Common myeloid progenitor, CD34-positive (primary cell): ENCODE measurements at regions not wholly inside any gene's neighbourhood (a gene's known extent, or its start where the extent isn't known, plus 50 kb on each side); places are given as distances from the start of the nearest gene placed in this dataset.
A peak's percentile ranks its signal among the peaks of the same experiment; 100 is the strongest.
"Not testable (repeated sequence)": the region's sequence is repeated elsewhere in the genome, so short reads cannot be mapped to it uniquely, and the experiment has no call there.

Source experiments
- CTCF ChIA-PET: fragments of 350-600 bp; sonication (Branson Sonifier 250); formaldehyde crosslinking; loops from one replicate; lab custom pipeline; 2021; ENCODE audit warnings: antibody characterized with exemption; lab: Charles Lee
- POLR2A ChIA-PET: fragments of 350-600 bp; sonication (Branson Sonifier 250); formaldehyde crosslinking; loops from one replicate; lab custom pipeline; 2021; ENCODE audit warnings: antibody characterized with exemption; lab: Charles Lee
- DNase-seq, 3 donors: peaks; one replicate each; pipeline versions ENCODE4 v3.0.0 to v3.0.0-alpha.2; 2013
- H3K27ac ChIP-seq, 2 experiments: 1 replicate in 1 of 2; 2 replicates in 1 of 2; pipeline ENCODE4 v1.7.0; 2013; ENCODE audit warnings: inconsistent platforms in 2 of 2, low read length in 2 of 2, mild to moderate bottlenecking in 2 of 2, low read depth in 1 of 2, moderate library complexity in 1 of 2; ENCODE audit not compliant: severe bottlenecking in 2 of 2, insufficient read depth in 1 of 2, poor library complexity in 1 of 2
- H3K27me3 ChIP-seq, 5 experiments: replicated peaks in 2 of 5; 1 replicate in 3 of 5; 2 replicates in 2 of 5; pipeline versions ENCODE4 v1.6.1 to v1.7.0; 2013; ENCODE audit warnings: low read length in 4 of 5, mild to moderate bottlenecking in 2 of 5, moderate library complexity in 2 of 5, inconsistent platforms in 1 of 5; ENCODE audit not compliant: insufficient read depth in 5 of 5, control insufficient read depth in 4 of 5
- H3K36me3 ChIP-seq, 4 experiments: 1 replicate in 2 of 4; 2 replicates in 2 of 4; pipeline versions ENCODE4 v1.6.1 to v1.7.0; 2013; ENCODE audit warnings: low read length in 3 of 4, control low read depth in 1 of 4, mild to moderate bottlenecking in 1 of 4; ENCODE audit not compliant: control insufficient read depth in 4 of 4, insufficient read depth in 4 of 4
- H3K4me1 ChIP-seq, 4 experiments: 1 replicate in 3 of 4; 2 replicates in 1 of 4; pipeline versions ENCODE4 v1.6.1 to v1.7.1; 2013; ENCODE audit warnings: low read length in 3 of 4, mild to moderate bottlenecking in 3 of 4, control low read depth in 1 of 4, inconsistent platforms in 1 of 4, moderate library complexity in 1 of 4; ENCODE audit not compliant: control insufficient read depth in 4 of 4, insufficient read depth in 4 of 4; ENCODE audit errors: control extremely low read depth in 1 of 4
- H3K4me3 ChIP-seq, 7 experiments: 1 replicate in 4 of 7; 2 replicates in 3 of 7; pipeline versions ENCODE4 v1.5.1 to v1.7.0; 2013; ENCODE audit warnings: mild to moderate bottlenecking in 7 of 7, low read length in 6 of 7, moderate library complexity in 6 of 7, inconsistent platforms in 2 of 7, low read depth in 2 of 7, control low read depth in 1 of 7; ENCODE audit not compliant: insufficient read depth in 4 of 7, control insufficient read depth in 1 of 7; ENCODE audit errors: extremely low read depth in 1 of 7
- H3K9me3 ChIP-seq, 5 experiments: 1 replicate in 4 of 5; 2 replicates in 1 of 5; pipeline versions ENCODE4 v1.6.1 to v1.7.1; 2013; ENCODE audit warnings: low read length in 4 of 5, mild to moderate bottlenecking in 2 of 5, inconsistent platforms in 1 of 5, low read depth in 1 of 5, moderate library complexity in 1 of 5; ENCODE audit not compliant: control insufficient read depth in 4 of 5, insufficient read depth in 2 of 5; ENCODE audit errors: control extremely low read depth in 1 of 5
- WGBS: methylation state at CpG from one replicate; pipeline ENCODE4 v1.1.5; 2013; ENCODE audit not compliant: insufficient coverage; 5-methylcytosine and 5-hydroxymethylcytosine counted together

DNA sequence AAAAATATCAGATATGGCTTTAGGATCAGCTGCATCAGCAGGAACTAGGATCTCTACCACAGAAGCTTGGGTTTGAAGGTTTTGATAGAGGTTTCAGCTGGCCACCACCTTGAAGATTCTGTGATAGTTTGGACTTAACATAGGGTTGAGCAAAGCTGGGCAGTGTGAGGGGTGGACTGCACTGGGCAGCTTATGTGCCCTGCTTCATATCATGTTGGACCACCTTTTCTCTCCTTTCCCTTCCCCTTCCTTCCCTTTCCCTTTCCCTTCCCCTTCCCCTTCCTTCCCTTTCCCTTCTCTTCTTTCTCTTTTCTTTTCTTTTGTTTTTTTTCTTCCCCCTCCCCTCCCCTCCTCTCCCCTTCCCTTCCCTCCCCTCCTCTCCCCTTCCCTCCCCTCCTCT, 196.3 kb upstream of the CXCR4 start:
- H3K36me3 ChIP-seq: no peaks in the 10 kb centered on the region
- no peak for DNase-seq
- ChIA-PET POLR2A (no interaction called here), CTCF (interaction anchor here (1.4 kb wide), 1 partner anchor 12 kb away, joined by 3 read pairs; no protein-coding TSS in a partner anchor)
- H3K9me3 ChIP-seq: no peaks in the 10 kb centered on the region
- H3K27ac ChIP-seq: no peak overlapping the region
- H3K27me3 ChIP-seq: no peaks in the 10 kb centered on the region
- no peak overlapping the region for H3K4me3 ChIP-seq
- H3K4me1 ChIP-seq: peaks cover 0 to 13% (median 3%) of the 10 kb centered on the region in 4 experiments

DNA sequence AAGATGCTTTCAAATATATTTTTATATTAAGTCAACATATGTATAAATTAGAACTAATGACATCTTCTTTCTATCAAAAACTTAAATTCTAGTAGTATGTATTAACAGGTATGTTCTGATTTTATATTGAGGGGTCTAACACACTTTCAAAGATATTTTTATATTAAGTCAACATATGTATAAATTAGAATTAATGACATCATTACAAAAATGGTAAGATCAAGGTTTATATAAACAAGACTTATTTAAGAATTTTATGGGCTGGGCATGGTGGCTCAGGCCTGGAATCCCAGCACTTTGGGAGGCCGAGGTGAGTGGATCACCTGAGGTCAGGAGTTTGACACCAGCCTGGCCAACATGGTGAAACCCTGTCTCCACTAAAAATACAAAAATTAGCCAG, 194.6 kb upstream of the CXCR4 start:
- H3K36me3 ChIP-seq, H3K27me3 ChIP-seq, H3K9me3 ChIP-seq, H3K4me3 ChIP-seq, H3K4me1 ChIP-seq, POLR2A ChIA-PET, H3K27ac ChIP-seq, DNase-seq: not testable (repeated sequence)
- CTCF ChIA-PET: interaction anchor here (1.0 kb wide), 1 partner anchor 9 kb away, joined by 3 read pairs; no protein-coding TSS in a partner anchor
- WGBS: 100% methylated on average over 1 of the region's 1 CpG

DNA sequence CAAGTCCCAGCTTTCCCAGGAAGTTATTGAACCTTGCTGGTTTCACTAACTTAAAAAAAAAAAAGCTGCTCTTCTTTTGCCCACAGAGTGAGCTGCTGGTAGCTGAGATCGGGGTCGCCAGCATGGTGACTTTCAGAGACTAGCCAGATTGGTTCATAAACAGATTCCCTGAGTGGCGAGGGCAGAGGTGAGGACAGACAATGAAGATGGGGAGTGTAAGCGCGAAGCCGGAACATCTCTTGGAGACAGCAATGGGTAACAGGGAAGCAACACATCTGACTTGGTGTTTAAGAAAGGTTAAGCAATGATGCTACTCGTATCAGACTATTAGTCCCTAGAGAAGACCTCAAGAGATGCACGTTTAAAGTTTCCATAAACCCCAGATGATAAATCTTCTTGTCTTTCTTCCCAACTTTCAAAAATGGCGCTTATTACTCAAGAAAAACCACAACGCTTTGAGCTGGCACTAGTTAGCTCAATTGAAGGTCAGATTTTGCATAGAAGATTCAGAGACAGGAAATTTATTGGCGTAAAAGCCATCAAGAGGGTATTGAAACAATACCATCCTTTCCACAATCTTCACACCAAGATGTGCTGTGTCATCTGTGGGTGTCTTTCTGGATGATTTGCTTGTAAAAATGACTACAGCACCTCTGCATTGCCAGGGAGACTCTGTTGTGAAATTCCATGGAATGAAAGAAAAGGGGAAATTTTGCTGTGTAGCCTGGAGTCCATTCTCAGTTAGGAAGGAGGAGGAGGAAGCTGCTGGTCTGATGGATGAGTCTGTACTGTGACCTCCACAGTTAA, 193.1 kb upstream of the CXCR4 start:
- Histone ChIP-seq H3K4me3 (no peak overlapping the region), H3K27me3 (no peaks in the 10 kb centered on the region), H3K9me3 (no peaks in the 10 kb centered on the region), H3K27ac (no peak overlapping the region), H3K36me3 (no peaks in the 10 kb centered on the region), H3K4me1 (peaks cover 0 to 4% (median 0%) of the 10 kb centered on the region in 4 experiments)
- POLR2A ChIA-PET: no interaction called here
- DNase-seq: no peak
- WGBS: 93% methylated on average over 8 of the region's 11 CpGs
- CTCF ChIA-PET: no interaction called here

DNA sequence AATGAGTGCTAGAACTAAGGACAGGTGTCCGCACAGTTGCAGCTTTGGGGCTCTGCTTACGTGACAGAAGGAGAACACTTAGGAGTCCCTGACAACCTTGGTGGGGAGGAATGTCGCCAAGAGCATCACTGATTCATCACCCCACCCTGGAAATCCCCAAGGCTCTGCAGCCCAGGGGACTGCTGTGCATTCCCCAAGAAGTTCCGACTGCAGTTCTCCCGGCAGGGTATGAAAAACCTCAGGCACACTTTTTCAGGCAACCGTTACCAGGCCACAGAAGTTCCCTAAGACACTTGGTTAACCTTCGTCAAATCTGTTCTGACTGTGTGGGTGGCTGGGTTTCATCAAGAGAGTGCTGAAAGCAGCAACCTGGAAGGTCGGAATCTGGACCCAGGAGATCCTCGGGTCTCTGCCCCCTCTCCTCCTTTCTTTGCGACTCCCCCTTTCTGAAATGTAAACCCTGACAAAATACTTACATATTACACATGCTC, 192.1 kb upstream of the CXCR4 start:
- Histone ChIP-seq H3K9me3 (no peaks in the 10 kb centered on the region), H3K36me3 (no peaks in the 10 kb centered on the region), H3K27ac (no peak overlapping the region), H3K4me1 (peaks cover 0 to 4% (median 0%) of the 10 kb centered on the region in 4 experiments), H3K27me3 (no peaks in the 10 kb centered on the region), H3K4me3 (no peak overlapping the region)
- ChIA-PET CTCF (no interaction called here), POLR2A (no interaction called here)
- no peak for DNase-seq
- WGBS: 98% methylated on average over 9 of the region's 10 CpGs

DNA sequence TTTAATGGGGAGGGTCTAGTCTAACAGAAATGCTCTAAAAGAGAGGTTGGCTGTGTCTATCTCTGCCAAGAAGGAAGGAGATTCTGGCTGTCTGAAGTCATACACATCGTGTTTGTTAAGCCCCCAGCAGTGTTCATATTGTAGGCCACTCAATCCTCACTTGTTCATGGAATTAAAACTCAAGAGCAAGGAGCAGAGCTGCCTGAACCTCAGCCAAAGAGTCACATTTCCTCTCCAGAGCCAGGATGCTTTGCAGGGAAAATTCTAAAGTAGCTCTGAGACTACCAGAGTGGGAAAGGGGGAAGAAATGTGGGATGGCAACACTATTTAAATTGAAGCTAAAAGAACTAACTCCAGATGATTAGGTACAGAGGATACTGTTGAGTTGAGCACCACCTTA, 190.7 kb upstream of the CXCR4 start:
- no peak overlapping the region for H3K27ac ChIP-seq
- peaks cover 0 to 4% (median 0%) of the 10 kb centered on the region in 4 experiments for H3K4me1 ChIP-seq
- ChIA-PET CTCF (interaction anchor here (1.2 kb wide), 1 partner anchor 13 kb away, joined by 4 read pairs; no protein-coding TSS in a partner anchor), POLR2A (no interaction called here)
- no peak for DNase-seq
- WGBS: 91% methylated on average over 1 of the region's 1 CpG
- no peaks in the 10 kb centered on the region for H3K27me3 ChIP-seq
- no peaks in the 10 kb centered on the region for H3K36me3 ChIP-seq
- no peak overlapping the region for H3K4me3 ChIP-seq
- H3K9me3 ChIP-seq: no peaks in the 10 kb centered on the region

DNA sequence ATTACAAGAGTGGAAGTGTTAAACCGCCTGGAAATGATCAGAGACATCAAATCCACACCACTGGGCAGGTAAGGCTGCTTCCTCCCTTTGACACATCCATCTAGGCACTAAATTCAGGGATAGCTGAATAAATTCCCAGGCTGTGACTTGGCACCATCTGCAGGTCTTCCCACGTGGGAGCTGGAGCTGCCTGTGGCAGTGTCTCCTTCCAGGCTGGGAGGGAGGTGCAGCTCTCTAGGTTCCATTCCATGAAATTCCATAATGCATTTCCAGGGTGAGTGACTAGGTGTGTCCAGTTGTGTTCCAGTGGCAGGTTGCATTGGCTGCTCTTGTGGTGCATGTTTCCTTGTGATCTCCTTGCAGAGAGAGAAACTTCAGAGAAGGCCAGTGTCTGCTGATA, 188.9 kb upstream of the CXCR4 start:
- no peaks in the 10 kb centered on the region for H3K27me3 ChIP-seq
- 100% methylated on average over 2 of the region's 2 CpGs for WGBS
- H3K9me3 ChIP-seq: no peaks in the 10 kb centered on the region
- H3K27ac ChIP-seq: no peak overlapping the region
- H3K4me3 ChIP-seq: no peak overlapping the region
- peaks cover 0 to 4% (median 0%) of the 10 kb centered on the region in 4 experiments for H3K4me1 ChIP-seq
- no peak for DNase-seq
- H3K36me3 ChIP-seq: no peaks in the 10 kb centered on the region
- ChIA-PET CTCF (no interaction called here), POLR2A (no interaction called here)

DNA sequence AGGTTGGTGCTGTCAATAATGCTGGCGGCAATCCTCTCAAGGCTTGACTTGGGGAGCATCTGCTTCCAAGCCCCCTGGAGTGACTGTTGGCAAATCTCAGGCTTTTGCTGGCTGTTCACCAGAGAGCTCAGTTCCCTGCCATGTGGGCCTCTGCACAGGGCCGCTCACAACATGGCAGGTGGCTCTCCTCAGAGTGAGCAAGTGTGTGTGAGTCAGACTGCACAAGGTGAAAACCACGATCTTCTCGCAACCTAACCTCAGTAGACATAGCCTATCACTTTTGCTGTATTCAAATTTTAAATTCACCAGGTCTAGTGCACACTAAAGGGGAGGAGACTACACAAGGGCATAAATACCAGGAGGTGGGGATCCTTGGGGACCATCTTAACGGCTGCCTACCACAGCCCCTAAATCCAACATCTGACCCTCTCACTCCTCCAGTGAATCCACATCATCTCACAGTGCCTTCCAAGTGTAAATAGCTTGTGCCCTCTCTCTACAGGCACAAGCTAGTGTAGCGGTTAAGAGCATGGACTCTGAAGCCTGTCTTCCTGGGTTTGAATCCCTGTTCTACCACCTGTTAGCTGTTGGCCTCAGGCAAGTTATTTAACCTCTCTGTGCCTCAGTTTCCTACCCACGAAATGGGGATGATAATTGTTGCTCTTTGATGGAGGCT, 187.7 kb upstream of the CXCR4 start:
- Histone ChIP-seq H3K9me3 (no peaks in the 10 kb centered on the region), H3K27ac (no peak overlapping the region), H3K36me3 (no peaks in the 10 kb centered on the region), H3K4me3 (no peak overlapping the region), H3K4me1 (no peaks in the 10 kb centered on the region), H3K27me3 (no peaks in the 10 kb centered on the region)
- WGBS: 92% methylated on average over 6 of the region's 7 CpGs
- peak in 1 of 3 donors; percentile 35 for DNase-seq
- ChIA-PET POLR2A (interaction anchor here (0.9 kb wide), 1 partner anchor 49 kb away, joined by 3 read pairs; no protein-coding TSS in a partner anchor), CTCF (interaction anchor here (0.9 kb wide), 1 partner anchor 14 kb away, joined by 3 read pairs; no protein-coding TSS in a partner anchor)
